ENCODE measurements at regions not wholly inside any gene's neighbourhood (a gene's known extent, or its start where the extent isn't known, plus 50 kb on each side); places are given as distances from the start of the nearest gene placed in this dataset.

- Histone ChIP-seq H3K9me3 (ENCODE audit: control insufficient read depth, insufficient read depth, low read length) (no peaks in the 10 kb centered on the region; the same call in 1 of the 2 replicates), H3K27me3 (ENCODE audit: control insufficient read depth, insufficient read depth, low read length) (no peaks in the 10 kb centered on the region), H3K4me3 (ENCODE audit: low read depth, low read length) (no peak overlapping the region), H3K27ac (ENCODE audit: low read depth, low read length) (no peak overlapping the region)
- no peak for DNase-seq (ENCODE audit: low read depth, low spot score)
- ChIA-PET POLR2A (no interaction called here), CTCF (no interaction called here)
- no peak for TF ChIP-seq CTCF (IDR thresholded peaks at IDR 0.05; ENCODE audit: low read depth, low read length)
Measured at GRCh38 chr18:65265761-65266160, 485.1 kb upstream of the CDH7 start.

DNA sequence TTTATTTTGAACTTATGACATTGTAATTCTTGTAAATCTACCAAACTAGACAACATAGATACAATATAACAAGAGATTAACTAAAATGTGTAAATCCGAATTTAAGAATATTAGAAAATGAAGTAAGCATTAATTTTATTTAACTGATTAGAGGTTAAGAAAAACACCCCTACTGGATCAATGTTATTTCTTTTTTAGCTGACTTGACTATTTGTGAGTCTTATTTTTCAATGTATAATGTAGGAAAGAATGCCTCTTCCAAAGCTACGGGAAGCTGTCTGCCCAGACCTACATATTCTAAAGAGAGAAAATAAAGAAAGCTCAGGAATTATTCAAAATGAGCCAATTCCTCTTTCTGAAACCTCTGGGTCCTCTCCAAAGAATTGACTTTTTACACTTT is 490.8 kb upstream of the CDH7 start:
- Histone ChIP-seq H3K4me3 (ENCODE audit: low read depth, low read length) (no peak overlapping the region), H3K27ac (ENCODE audit: low read depth, low read length) (no peak overlapping the region), H3K27me3 (ENCODE audit: control insufficient read depth, insufficient read depth, low read length) (no peaks in the 10 kb centered on the region), H3K9me3 (ENCODE audit: control insufficient read depth, insufficient read depth, low read length) (peaks cover 2% of the 10 kb centered on the region; the same call in 1 of the 2 replicates)
- TF ChIP-seq CTCF (IDR thresholded peaks at IDR 0.05; ENCODE audit: low read depth, low read length) = no peak
- CTCF ChIA-PET = no interaction called here
- no peak for DNase-seq (ENCODE audit: low read depth, low spot score)
- POLR2A ChIA-PET = no interaction called here

DNA sequence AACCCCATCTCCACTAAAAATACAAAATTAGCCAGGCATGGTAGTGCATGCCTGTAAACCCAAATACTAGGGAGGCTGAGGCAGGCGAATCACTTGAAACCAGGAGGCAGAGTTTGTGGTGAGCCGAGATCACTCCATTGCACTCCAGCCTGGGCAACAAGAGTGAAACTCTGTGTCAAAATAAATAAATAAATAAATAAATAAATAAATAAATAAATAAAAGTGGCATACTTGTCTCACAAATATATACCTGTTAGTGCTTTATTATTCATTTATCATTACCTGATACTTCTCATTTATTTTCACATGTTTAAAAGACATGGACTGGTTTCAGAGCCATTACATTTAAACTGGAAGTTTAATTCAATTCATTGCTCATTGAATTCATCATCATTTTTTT is 491.4 kb upstream of the CDH7 start:
- Histone ChIP-seq H3K9me3 (ENCODE audit: control insufficient read depth, insufficient read depth, low read length) (peaks cover 3% of the 10 kb centered on the region; the same call in 1 of the 2 replicates), H3K27me3 (ENCODE audit: control insufficient read depth, insufficient read depth, low read length) (no peaks in the 10 kb centered on the region), H3K27ac (ENCODE audit: low read depth, low read length) (no peak overlapping the region), H3K4me3 (ENCODE audit: low read depth, low read length) (no peak overlapping the region)
- no peak for DNase-seq (ENCODE audit: low read depth, low spot score)
- ChIA-PET CTCF (no interaction called here), POLR2A (no interaction called here)
- TF ChIP-seq CTCF (IDR thresholded peaks at IDR 0.05; ENCODE audit: low read depth, low read length) = no peak

- Histone ChIP-seq H3K9me3 (ENCODE audit: control insufficient read depth, insufficient read depth, low read length) (0 out of 2 replicates have a peak, but pooled peaks cover 3% of the 10 kb centered on the region), H3K27ac (ENCODE audit: low read depth, low read length) (no peak overlapping the region), H3K4me3 (ENCODE audit: low read depth, low read length) (no peak overlapping the region), H3K27me3 (ENCODE audit: control insufficient read depth, insufficient read depth, low read length) (no peaks in the 10 kb centered on the region)
- TF ChIP-seq CTCF (IDR thresholded peaks at IDR 0.05; ENCODE audit: low read depth, low read length) = no peak
- no peak for DNase-seq (ENCODE audit: low read depth, low spot score)
- ChIA-PET CTCF (no interaction called here), POLR2A (no interaction called here)
Measured at GRCh38 chr18:65257149-65257548, 493.7 kb upstream of the CDH7 start.

GRCh38 chr18:65255417-65255816 is 495.4 kb upstream of the CDH7 start:
- POLR2A ChIA-PET = no interaction called here
- DNase-seq (ENCODE audit: low read depth, low spot score) = no peak
- H3K4me3 ChIP-seq (ENCODE audit: low read depth, low read length) = no peak overlapping the region
- CTCF ChIA-PET = no interaction called here
- no peak overlapping the region for H3K27ac ChIP-seq (ENCODE audit: low read depth, low read length)
- H3K9me3 ChIP-seq (ENCODE audit: control insufficient read depth, insufficient read depth, low read length) = 0 out of 2 replicates have a peak, but pooled peaks cover 3% of the 10 kb centered on the region
- no peak for TF ChIP-seq CTCF (IDR thresholded peaks at IDR 0.05; ENCODE audit: low read depth, low read length)
- no peaks in the 10 kb centered on the region for H3K27me3 ChIP-seq (ENCODE audit: control insufficient read depth, insufficient read depth, low read length)
